Fibroblast of villous mesenchyme (primary cell): ENCODE measurements at regions not wholly inside any gene's neighbourhood (a gene's known extent, or its start where the extent isn't known, plus 50 kb on each side); places are given as distances from the start of the nearest gene placed in this dataset.

Experiments
- DNase-seq: peaks from one replicate; pipeline ENCODE4 v3.0.0-alpha.2; 2010; ENCODE audit warnings: low read depth
- H3K4me3 ChIP-seq: 2 replicates; pipeline ENCODE4 v1.5.1; 2011; ENCODE audit warnings: low read depth, mild to moderate bottlenecking, low read length
- TF ChIP-seq, protein P1 (sequence below): IDR thresholded peaks from 2 replicates; pipeline ENCODE4 v1.5.1; 2012; ENCODE audit warnings: low read depth, mild to moderate bottlenecking, low read length; ENCODE audit not compliant: insufficient read depth

GRCh38 chrX:20382518-20383297 is 116.0 kb upstream of the RPS6KA3 start:
- TF ChIP-seq, protein P1, sequence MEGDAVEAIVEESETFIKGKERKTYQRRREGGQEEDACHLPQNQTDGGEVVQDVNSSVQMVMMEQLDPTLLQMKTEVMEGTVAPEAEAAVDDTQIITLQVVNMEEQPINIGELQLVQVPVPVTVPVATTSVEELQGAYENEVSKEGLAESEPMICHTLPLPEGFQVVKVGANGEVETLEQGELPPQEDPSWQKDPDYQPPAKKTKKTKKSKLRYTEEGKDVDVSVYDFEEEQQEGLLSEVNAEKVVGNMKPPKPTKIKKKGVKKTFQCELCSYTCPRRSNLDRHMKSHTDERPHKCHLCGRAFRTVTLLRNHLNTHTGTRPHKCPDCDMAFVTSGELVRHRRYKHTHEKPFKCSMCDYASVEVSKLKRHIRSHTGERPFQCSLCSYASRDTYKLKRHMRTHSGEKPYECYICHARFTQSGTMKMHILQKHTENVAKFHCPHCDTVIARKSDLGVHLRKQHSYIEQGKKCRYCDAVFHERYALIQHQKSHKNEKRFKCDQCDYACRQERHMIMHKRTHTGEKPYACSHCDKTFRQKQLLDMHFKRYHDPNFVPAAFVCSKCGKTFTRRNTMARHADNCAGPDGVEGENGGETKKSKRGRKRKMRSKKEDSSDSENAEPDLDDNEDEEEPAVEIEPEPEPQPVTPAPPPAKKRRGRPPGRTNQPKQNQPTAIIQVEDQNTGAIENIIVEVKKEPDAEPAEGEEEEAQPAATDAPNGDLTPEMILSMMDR, result no peak

GRCh38 chrX:20382082-20382481 is 115.4 kb upstream of the RPS6KA3 start:
- TF ChIP-seq, protein P1, result no peak
- no peak overlapping the region for H3K4me3 ChIP-seq
- no peak for DNase-seq

More at GRCh38 chrX:20382518-20383297, 116.0 kb upstream of the RPS6KA3 start:
- H3K4me3 ChIP-seq, result no peak overlapping the region
- no peak for DNase-seq

GRCh38 chrX:20378233-20378920 is 111.7 kb upstream of the RPS6KA3 start:
- DNase-seq, result no peak
- TF ChIP-seq, protein P1, result no peak
- no peak overlapping the region for H3K4me3 ChIP-seq

GRCh38 chrX:20374900-20375438 is 108.3 kb upstream of the RPS6KA3 start:
- DNase-seq, result no peak
- H3K4me3 ChIP-seq, result no peak overlapping the region
- TF ChIP-seq, protein P1, result no peak

DNA sequence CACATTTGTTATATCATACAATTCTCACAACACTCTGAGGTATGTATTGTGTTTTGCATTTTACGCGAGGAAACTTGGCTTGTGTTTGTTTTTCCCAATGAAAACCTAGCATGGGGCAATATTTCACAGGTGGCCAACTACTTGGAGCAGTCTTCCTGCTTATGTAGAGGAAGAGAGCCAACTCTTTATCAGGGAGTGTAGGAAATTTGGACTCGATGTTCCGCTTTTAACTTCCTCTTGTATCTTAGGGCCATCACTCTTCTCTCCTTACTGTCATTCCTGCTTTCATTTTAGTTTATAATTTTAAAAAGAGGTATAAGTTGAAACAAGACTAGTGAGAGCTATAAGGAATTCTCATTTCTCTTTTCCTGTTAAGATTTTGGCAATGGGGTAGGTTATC is 107.7 kb upstream of the RPS6KA3 start:
- no peak for DNase-seq
- TF ChIP-seq, protein P1, result no peak
- H3K4me3 ChIP-seq, result no peak overlapping the region

- DNase-seq, result no peak
- H3K4me3 ChIP-seq, result no peak overlapping the region
- TF ChIP-seq, protein P1, result no peak
Measured at GRCh38 chrX:20373063-20373462, 106.4 kb upstream of the RPS6KA3 start.
